Liver (tissue), 7 donors: ENCODE measurements at regions not wholly inside any gene's neighbourhood (a gene's known extent, or its start where the extent isn't known, plus 50 kb on each side); places are given as distances from the start of the nearest gene placed in this dataset.
"Not testable (repeated sequence)": the region's sequence is repeated elsewhere in the genome, so short reads cannot be mapped to it uniquely, and the experiment has no call there.

Experiments
- DNase-seq: peaks from one replicate; pipeline ENCODE4 v3.0.0-alpha.2; 2017; ENCODE audit warnings: low spot score
- H3K27ac ChIP-seq, 2 donors: one replicate each; pipeline ENCODE4 v1.7.0; 2013; ENCODE audit warnings: inconsistent platforms in 2 of 2, low read length in 2 of 2, control low read depth in 1 of 2, low read depth in 1 of 2, mild to moderate bottlenecking in 1 of 2
- H3K27me3 ChIP-seq, 4 donors: one replicate each; pipeline versions ENCODE4 v1.6.1 to v1.7.0; 2013; ENCODE audit warnings: low read length in 3 of 4, inconsistent platforms in 1 of 4, mild to moderate bottlenecking in 1 of 4, moderate library complexity in 1 of 4; ENCODE audit not compliant: control insufficient read depth in 4 of 4, insufficient read depth in 4 of 4
- H3K36me3 ChIP-seq, 4 donors: one replicate each; pipeline versions ENCODE4 v1.6.1 to v1.7.0; 2013; ENCODE audit warnings: low read length in 3 of 4, mild to moderate bottlenecking in 3 of 4, low read depth in 1 of 4, moderate library complexity in 1 of 4; ENCODE audit not compliant: control insufficient read depth in 4 of 4, insufficient read depth in 3 of 4
- H3K4me1 ChIP-seq, 4 donors: one replicate each; pipeline versions ENCODE4 v1.6.1 to v1.7.0; 2013; ENCODE audit warnings: low read length in 3 of 4, mild to moderate bottlenecking in 3 of 4, moderate library complexity in 1 of 4; ENCODE audit not compliant: control insufficient read depth in 4 of 4, insufficient read depth in 4 of 4
- H3K4me3 ChIP-seq, 3 donors: one replicate each; pipeline versions ENCODE4 v1.6.1 to v1.7.0; 2013; ENCODE audit warnings: low read length in 3 of 3, control low read depth in 1 of 3, low read depth in 1 of 3, mild to moderate bottlenecking in 1 of 3
- H3K9ac ChIP-seq, 2 donors: one replicate each; pipeline ENCODE4 v1.7.0; 2013; ENCODE audit warnings: low read length in 2 of 2, mild to moderate bottlenecking in 2 of 2, moderate library complexity in 2 of 2, control low read depth in 1 of 2, low read depth in 1 of 2
- H3K9me3 ChIP-seq, 4 donors: one replicate each; pipeline versions ENCODE4 v1.6.1 to v1.7.0; 2013; ENCODE audit warnings: low read length in 3 of 4; ENCODE audit not compliant: control insufficient read depth in 4 of 4
- EGR1 ChIP-seq, 2 donors: IDR thresholded peaks; 2 replicates each; pipeline ENCODE4 v1.6.1; 2016 to 2018; ENCODE audit warnings: antibody characterized with exemption in 2 of 2, low read depth in 2 of 2
- FOXA1 ChIP-seq: IDR thresholded peaks from 2 replicates; pipeline ENCODE4 v1.6.1; 2016; ENCODE audit warnings: antibody characterized with exemption
- FOXA2 ChIP-seq: IDR thresholded peaks from 2 replicates; pipeline ENCODE4 v1.6.1; 2016; ENCODE audit warnings: antibody characterized with exemption
- GABPA ChIP-seq, 2 donors: IDR thresholded peaks in 1 of 2; conservative IDR thresholded peaks in 1 of 2; 2 replicates each; pipeline ENCODE4 v1.6.1; 2016; ENCODE audit warnings: antibody characterized with exemption in 2 of 2, mild to moderate bottlenecking in 1 of 2, moderate library complexity in 1 of 2
- HNF4G ChIP-seq: IDR thresholded peaks from 2 replicates; pipeline ENCODE4 v1.6.1; 2016; ENCODE audit warnings: antibody characterized with exemption
- JUND ChIP-seq, 2 donors: IDR thresholded peaks; 2 replicates each; pipeline ENCODE4 v1.6.1; 2016; ENCODE audit warnings: antibody characterized with exemption in 2 of 2
- NR2F2 ChIP-seq: IDR thresholded peaks from 2 replicates; pipeline ENCODE4 v1.6.1; 2016; ENCODE audit warnings: antibody characterized with exemption
- RAD21 ChIP-seq, 2 donors: IDR thresholded peaks; 2 replicates each; pipeline ENCODE4 v1.6.1; 2016; ENCODE audit warnings: antibody characterized with exemption in 2 of 2, mild to moderate bottlenecking in 2 of 2
- RXRA ChIP-seq, 2 donors: IDR thresholded peaks; 2 replicates each; pipeline ENCODE4 v1.6.1; 2017 to 2018; ENCODE audit warnings: antibody characterized with exemption in 2 of 2, mild to moderate bottlenecking in 1 of 2
- TAF1 ChIP-seq: conservative IDR thresholded peaks from 2 replicates; pipeline ENCODE4 v1.6.1; 2016; ENCODE audit warnings: antibody characterized with exemption, mild to moderate bottlenecking
- YY1 ChIP-seq: IDR thresholded peaks from 2 replicates; pipeline ENCODE4 v1.6.1; 2016; ENCODE audit warnings: antibody characterized with exemption, mild to moderate bottlenecking
- ZBTB33 ChIP-seq: IDR thresholded peaks from 2 replicates; pipeline ENCODE4 v1.6.1; 2016; ENCODE audit warnings: antibody characterized with exemption
- WGBS: extraction: QIAGEN DNeasy Blood & Tissue Kit; methylation state at CpG from one replicate; pipeline ENCODE4 v1.1.7; 2013; 5-methylcytosine and 5-hydroxymethylcytosine counted together
- TF ChIP-seq, protein P1 (sequence below): IDR thresholded peaks from 2 replicates; pipeline ENCODE4 v1.6.1; 2016; ENCODE audit warnings: antibody characterized with exemption, mild to moderate bottlenecking
- TF ChIP-seq, protein P2 (sequence below): IDR thresholded peaks from 2 replicates; pipeline ENCODE4 v1.6.1; 2016; ENCODE audit warnings: antibody characterized with exemption
- donor health status: healthy.
- donor health status: healthy.
- donor health status: healthy.
- donor health status: healthy.

- Histone ChIP-seq H3K4me3 (no peak overlapping the region), H3K27ac (no peak overlapping the region), H3K9ac (no peak overlapping the region), H3K9me3 (no peaks in the 10 kb centered on the region), H3K4me1 (no peaks in the 10 kb centered on the region), H3K27me3 (no peaks in the 10 kb centered on the region), H3K36me3 (peaks cover 2 to 6% (median 4%) of the 10 kb centered on the region in 4 donors)
- WGBS, result 83% methylated on average over 3 of the region's 3 CpGs
- DNase-seq, result no peak
- TF ChIP-seq ZBTB33 (no peak), RAD21 (IDR thresholded peaks at IDR 0.05) (no peak), NR2F2 (no peak), EGR1 (IDR thresholded peaks at IDR 0.05; ENCODE audit: low read depth in 2 of 2) (no peak), RXRA (IDR thresholded peaks at IDR 0.05) (no peak), YY1 (no peak), HNF4G (no peak)
- TF ChIP-seq, protein P1, sequence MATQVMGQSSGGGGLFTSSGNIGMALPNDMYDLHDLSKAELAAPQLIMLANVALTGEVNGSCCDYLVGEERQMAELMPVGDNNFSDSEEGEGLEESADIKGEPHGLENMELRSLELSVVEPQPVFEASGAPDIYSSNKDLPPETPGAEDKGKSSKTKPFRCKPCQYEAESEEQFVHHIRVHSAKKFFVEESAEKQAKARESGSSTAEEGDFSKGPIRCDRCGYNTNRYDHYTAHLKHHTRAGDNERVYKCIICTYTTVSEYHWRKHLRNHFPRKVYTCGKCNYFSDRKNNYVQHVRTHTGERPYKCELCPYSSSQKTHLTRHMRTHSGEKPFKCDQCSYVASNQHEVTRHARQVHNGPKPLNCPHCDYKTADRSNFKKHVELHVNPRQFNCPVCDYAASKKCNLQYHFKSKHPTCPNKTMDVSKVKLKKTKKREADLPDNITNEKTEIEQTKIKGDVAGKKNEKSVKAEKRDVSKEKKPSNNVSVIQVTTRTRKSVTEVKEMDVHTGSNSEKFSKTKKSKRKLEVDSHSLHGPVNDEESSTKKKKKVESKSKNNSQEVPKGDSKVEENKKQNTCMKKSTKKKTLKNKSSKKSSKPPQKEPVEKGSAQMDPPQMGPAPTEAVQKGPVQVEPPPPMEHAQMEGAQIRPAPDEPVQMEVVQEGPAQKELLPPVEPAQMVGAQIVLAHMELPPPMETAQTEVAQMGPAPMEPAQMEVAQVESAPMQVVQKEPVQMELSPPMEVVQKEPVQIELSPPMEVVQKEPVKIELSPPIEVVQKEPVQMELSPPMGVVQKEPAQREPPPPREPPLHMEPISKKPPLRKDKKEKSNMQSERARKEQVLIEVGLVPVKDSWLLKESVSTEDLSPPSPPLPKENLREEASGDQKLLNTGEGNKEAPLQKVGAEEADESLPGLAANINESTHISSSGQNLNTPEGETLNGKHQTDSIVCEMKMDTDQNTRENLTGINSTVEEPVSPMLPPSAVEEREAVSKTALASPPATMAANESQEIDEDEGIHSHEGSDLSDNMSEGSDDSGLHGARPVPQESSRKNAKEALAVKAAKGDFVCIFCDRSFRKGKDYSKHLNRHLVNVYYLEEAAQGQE, result no peak
Observed at GRCh38 chr7:35865287-35865686, 64.4 kb downstream of the SEPTIN7 start.

- 45% methylated on average over 1 of the region's 1 CpG for WGBS
- TF ChIP-seq YY1, result no peak
- no peak for TF ChIP-seq EGR1 (IDR thresholded peaks at IDR 0.05; ENCODE audit: low read depth in 2 of 2)
- no peak for TF ChIP-seq NR2F2
- no peak for TF ChIP-seq FOXA2
- no peak for TF ChIP-seq GABPA (IDR thresholded peaks at IDR 0.05 in 1 of 2, conservative IDR thresholded peaks at IDR 0.05 in 1 of 2)
- TF ChIP-seq TAF1, result no peak
- TF ChIP-seq JUND (IDR thresholded peaks at IDR 0.05), result no peak
- TF ChIP-seq, protein P2, sequence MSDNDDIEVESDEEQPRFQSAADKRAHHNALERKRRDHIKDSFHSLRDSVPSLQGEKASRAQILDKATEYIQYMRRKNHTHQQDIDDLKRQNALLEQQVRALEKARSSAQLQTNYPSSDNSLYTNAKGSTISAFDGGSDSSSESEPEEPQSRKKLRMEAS, result no peak
- TF ChIP-seq HNF4G, result no peak
- TF ChIP-seq FOXA1, result no peak
- TF ChIP-seq, protein P1, result no peak
- TF ChIP-seq ZBTB33, result no peak
- no peak overlapping the region for H3K4me3 ChIP-seq
- H3K4me1 ChIP-seq, result no peaks in the 10 kb centered on the region
- H3K27ac ChIP-seq, result no peak overlapping the region
- H3K27me3 ChIP-seq, result no peaks in the 10 kb centered on the region
- DNase-seq, result no peak
- no peaks in the 10 kb centered on the region for H3K9me3 ChIP-seq
- no peak overlapping the region for H3K9ac ChIP-seq
- peaks cover 2 to 6% (median 4%) of the 10 kb centered on the region in 4 donors for H3K36me3 ChIP-seq
Observed at GRCh38 chr7:35866186-35866585, 65.3 kb downstream of the SEPTIN7 start.

GRCh38 chr7:35869117-35869516 is 68.3 kb downstream of the SEPTIN7 start:
- not testable (repeated sequence) for H3K4me1 ChIP-seq, H3K9ac ChIP-seq, H3K4me3 ChIP-seq, H3K36me3 ChIP-seq, H3K27ac ChIP-seq, H3K27me3 ChIP-seq, H3K9me3 ChIP-seq, DNase-seq
- 63% methylated on average over 1 of the region's 1 CpG for WGBS
